GM13976 (cell line): ENCODE measurements at regions not wholly inside any gene's neighbourhood (a gene's known extent, or its start where the extent isn't known, plus 50 kb on each side); places are given as distances from the start of the nearest gene placed in this dataset.

Source experiments
- DNase-seq: peaks from one replicate; pipeline ENCODE4 v3.0.0; 2012; ENCODE audit warnings: low spot score
- in situ Hi-C: fragments of 300-500 bp; cut with MboI; formaldehyde crosslinking; loops from one replicate; pipeline ENCODE4 v1.12.0; 2022; ENCODE audit warnings: low sequenced_read_pairs, mixed read lengths, inconsistent platforms; ENCODE audit not compliant: unreplicated experiment
- TF ChIP-seq, protein P1 (sequence below): IDR thresholded peaks from 2 replicates; pipeline ENCODE4 v1.5.1; 2012; ENCODE audit warnings: borderline replicate concordance, mild to moderate bottlenecking; ENCODE audit not compliant: insufficient read depth; ENCODE audit errors: extremely low read depth, missing control alignments, control extremely low read depth

DNA sequence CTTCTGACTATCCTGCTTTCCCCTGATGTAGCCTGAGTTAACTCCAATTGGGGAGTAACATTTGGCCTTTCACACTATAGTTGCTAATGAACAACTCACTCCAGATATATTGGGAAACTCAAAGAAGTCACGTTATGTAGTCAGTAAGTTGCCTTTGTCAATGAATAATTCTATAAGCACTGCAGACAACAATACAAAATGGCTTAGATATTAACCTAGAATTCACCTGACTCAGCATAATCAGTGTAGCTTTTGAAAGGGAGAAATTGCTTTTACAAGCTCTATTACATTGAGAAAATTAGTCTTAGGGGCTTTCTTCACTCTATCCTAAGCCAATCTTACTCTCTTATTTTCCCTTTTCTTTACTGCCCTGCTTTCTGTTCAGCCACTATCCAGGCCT is 303.5 kb upstream of the NR5A2 start:
- in situ Hi-C loops: no loop called here
- DNase-seq: no peak
- TF ChIP-seq, protein P1, sequence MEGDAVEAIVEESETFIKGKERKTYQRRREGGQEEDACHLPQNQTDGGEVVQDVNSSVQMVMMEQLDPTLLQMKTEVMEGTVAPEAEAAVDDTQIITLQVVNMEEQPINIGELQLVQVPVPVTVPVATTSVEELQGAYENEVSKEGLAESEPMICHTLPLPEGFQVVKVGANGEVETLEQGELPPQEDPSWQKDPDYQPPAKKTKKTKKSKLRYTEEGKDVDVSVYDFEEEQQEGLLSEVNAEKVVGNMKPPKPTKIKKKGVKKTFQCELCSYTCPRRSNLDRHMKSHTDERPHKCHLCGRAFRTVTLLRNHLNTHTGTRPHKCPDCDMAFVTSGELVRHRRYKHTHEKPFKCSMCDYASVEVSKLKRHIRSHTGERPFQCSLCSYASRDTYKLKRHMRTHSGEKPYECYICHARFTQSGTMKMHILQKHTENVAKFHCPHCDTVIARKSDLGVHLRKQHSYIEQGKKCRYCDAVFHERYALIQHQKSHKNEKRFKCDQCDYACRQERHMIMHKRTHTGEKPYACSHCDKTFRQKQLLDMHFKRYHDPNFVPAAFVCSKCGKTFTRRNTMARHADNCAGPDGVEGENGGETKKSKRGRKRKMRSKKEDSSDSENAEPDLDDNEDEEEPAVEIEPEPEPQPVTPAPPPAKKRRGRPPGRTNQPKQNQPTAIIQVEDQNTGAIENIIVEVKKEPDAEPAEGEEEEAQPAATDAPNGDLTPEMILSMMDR: no peak

DNA sequence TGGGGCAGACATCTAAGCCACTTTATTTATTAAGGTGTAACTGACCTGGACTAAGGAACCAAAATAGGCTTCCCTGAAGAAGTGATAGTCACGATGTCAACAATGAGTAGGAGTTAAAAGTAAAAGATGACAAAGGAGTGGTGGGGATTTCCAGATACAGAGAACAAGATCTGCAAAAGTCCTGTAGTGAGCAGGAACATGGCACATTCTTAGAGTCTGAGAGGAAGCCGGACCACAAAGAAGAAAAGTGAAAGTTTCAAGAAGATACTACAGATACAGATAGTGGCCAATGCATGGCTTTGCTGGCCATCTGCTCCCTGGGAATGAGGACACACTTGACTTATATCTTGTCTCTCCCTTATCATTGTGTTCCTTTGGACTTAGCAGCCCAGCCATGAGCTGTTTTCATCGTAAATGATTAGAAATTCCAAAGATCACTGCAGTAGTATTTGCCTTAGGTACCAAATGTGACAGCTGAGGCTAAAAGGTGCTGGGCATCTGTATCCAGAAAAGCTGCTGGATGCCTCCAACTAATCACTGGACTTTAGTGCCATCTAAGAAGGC is 302.4 kb upstream of the NR5A2 start:
- peak; percentile 43 for DNase-seq
- TF ChIP-seq, protein P1: no peak
- in situ Hi-C loops: no loop called here

DNA sequence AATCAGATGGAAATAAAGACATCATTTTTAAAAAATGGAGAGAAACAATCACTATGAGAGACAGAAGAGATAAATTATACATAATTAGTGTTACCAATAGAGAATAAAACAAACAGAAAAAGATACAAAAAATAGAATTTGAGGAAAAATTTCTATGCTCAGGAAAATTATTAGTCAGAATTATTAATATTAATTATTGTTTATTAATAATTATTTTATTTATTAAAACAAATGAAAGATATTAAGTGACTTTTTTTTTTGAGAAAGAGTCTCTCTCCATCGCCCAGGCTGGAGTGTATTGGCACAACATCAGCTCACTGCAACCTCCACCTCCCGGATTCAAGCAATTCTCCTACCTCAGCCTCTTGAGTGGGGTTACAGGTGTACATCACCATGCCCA is 299.8 kb upstream of the NR5A2 start:
- TF ChIP-seq, protein P1: no peak
- DNase-seq: no peak
- in situ Hi-C loops: no loop called here

DNA sequence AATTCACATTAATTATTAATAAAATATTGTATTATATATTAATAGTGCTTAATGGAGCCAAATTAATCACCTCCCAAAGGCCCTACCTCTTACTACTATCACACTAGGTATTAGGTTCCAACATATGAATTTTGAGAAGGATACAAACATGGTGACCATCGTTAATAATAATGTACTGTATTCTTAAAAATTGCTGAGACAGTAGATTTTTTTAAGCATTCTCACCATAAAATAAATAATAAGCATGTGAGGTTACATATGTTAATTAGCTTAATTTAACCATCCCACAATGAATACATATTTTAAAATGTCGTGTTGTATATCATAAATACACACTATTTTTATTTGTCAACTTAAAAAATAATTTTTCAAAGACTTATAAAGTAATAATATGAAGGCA is 299.2 kb upstream of the NR5A2 start:
- in situ Hi-C loops: no loop called here
- no peak for DNase-seq
- TF ChIP-seq, protein P1: no peak

DNA sequence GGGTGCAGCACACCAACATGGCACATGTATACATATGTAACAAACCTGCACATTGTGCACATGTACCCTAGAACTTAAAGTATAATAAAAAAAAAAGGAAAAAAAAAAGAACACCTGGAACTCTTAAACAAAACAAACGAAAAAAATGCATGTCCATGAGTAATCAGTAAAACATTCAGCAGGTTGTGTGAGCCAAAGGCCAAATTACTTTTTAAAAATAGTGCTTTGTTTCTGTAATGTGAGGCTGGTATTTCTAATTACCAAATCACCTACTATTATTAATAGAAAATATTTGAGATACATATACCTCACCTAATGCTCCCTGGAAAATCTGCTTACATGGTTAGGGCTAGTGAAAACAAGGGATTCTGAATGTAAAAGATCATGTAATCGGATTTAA is 294.4 kb upstream of the NR5A2 start:
- in situ Hi-C loops: no loop called here
- TF ChIP-seq, protein P1: no peak
- DNase-seq: no peak

DNA sequence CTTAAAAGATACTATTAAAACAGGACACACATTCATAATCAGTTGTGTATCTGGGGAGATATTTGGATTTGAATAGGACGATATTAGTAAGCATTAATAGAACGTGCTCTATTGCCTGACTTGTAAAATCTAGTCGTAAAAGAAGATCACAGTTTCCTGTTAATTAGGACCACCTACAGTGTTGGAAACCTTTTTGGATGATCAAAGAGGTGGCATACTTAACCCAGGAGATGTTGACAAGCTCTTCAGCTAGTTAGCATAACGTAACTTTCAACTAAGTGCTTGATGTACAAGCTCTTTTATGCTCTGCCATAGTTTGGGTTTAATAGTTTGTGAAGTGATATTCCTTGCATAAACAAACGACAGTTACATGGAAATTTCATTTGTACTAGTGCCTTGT is 293.3 kb upstream of the NR5A2 start:
- in situ Hi-C loops: no loop called here
- no peak for DNase-seq
- TF ChIP-seq, protein P1: no peak

DNA sequence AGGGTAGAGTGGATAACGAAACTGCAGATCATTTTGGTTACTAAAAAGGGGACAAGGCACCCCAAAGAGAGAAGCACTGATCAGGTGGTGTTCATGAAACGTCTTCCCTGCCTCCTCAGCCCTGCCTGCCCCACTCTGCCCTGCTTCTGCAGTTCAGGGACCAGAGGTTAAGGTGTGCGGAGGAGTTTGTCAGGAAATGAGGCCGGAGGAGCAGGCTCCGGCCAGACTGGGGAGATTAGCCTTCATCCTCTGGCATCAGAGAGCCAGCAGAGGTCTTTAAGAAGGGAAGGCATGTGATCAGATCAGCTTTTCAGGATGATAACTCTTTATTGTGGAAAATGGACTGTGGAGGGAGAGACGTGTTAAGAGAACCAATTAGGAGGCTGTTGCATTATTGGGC is 291.9 kb upstream of the NR5A2 start:
- no peak for DNase-seq
- TF ChIP-seq, protein P1: no peak

More for the DNA sequence above, 291.9 kb upstream of the NR5A2 start:
- in situ Hi-C loops: no loop called here
